ENCODE measurements at regions not wholly inside any gene's neighbourhood (a gene's known extent, or its start where the extent isn't known, plus 50 kb on each side); places are given as distances from the start of the nearest gene placed in this dataset.

DNA sequence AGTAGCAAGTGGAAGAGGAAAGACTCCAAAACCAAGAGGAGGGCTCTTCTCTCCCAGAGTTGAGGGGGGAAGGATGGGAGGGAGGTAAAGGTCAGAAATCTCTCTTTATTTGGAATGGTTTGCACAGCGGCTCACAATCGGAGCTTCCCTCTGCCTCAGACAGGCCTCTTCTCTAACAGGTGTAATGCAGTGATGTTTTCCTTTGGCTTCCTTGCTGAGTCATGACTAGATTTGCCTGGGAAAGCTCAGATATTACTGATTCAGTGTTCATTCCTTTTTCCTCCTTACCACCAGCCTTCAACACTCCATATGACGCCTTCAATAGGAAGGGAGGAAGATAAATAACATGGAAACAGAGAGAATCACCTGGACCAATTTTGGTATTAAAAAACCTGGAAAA, 136.6 kb downstream of the RNF152 start:
- DNase-seq, result no peak

DNA sequence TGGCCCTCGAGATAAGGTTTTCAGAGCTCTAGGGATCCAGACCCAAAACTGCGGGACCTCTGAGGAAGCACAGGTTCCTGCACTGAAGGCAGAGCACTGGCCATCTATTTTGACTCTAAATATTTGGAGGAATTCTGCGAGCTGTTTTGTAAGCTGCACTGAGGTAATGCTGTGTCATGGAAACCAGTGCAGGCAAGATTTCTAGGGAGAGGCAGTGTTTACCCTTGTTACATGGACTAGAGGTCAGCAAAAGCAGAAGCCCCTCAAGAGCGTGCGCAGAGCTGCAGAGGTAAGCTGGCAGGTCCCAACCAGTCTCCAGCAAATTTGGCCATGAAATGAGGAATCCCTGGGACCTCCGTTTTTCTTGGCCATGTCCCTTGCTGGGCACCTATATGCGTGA, 137.3 kb downstream of the RNF152 start:
- DNase-seq, result no peak

- DNase-seq, result no peak
Observed at GRCh38 chr18:61754039-61754583, 138.7 kb downstream of the RNF152 start.

DNA sequence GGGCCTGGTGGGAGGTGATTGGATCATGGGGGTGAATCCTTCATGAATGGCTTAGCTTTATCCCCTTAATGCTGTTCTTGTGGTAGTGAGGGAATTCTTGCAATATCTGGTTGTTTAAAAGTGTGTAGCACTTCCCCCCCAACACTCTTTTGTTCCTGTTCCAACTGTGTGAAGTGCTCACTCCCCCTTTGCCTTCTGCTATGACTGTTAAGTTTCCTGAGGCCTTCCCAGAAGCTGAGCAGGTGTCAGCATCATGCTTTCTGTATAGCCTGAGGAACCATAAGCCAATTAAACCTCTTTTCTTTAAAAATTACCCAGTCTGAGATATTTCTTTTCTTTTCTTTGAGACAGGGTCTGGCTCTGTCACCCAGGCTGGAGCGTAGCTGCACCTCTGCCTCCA, 139.4 kb downstream of the RNF152 start:
- no peak for DNase-seq

DNA sequence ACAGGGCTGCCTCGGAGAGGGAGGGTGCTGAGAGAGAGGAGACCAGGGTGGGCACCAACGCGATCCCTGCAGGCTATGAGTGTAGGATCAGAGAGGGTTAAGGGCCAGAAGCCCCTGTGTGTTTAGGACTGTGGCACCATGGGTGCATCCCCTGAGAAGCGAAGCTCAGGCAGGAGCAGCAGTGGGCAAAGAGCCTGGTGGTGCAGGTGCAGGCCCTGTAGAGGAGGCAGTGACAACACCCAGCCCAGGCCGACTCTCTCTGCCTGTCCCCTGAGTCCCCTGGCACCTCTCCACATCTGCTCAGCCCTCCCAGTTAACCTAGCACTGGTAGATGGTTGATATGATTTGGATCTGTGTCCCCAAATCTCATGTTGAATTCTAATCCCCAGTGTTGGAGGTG, 139.8 kb downstream of the RNF152 start:
- DNase-seq, result no peak

GRCh38 chr18:61750840-61751668, 141.8 kb downstream of the RNF152 start:
- DNase-seq, result no peak

- DNase-seq, result no peak
Observed at GRCh38 chr18:61749546-61749945, 143.3 kb downstream of the RNF152 start.

DNA sequence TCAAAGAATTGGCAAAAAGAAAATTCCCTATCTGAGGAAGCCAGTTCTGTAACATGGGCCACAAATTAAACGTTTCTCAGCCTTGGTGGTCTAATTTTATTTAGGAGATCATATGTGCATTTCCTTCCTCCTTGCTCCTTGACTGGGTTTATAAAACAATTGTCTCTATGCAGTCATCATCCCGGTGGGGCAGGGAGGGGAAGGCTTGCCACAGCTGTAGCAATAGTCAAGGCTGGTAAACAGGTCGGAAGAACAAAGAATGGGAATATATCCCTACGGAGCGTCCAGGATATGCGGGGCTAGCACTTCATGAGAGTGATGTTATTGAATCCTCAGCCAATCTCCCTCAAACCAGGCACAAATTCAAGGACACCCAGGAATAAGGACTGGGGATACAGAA, 143.8 kb downstream of the RNF152 start:
- DNase-seq, result no peak

GRCh38 chr18:61748004-61748403, 144.8 kb downstream of the RNF152 start:
- DNase-seq, result no peak

- no peak for DNase-seq
Observed at GRCh38 chr18:61743775-61744531, 148.9 kb downstream of the RNF152 start.

GRCh38 chr18:61742565-61743429, 150.0 kb downstream of the RNF152 start:
- no peak for DNase-seq

- no peak for DNase-seq
Observed at GRCh38 chr18:61741881-61742454, 150.8 kb downstream of the RNF152 start.

GRCh38 chr18:61738488-61738887, 154.3 kb downstream of the RNF152 start:
- no peak for DNase-seq

- no peak for DNase-seq
Observed at GRCh38 chr18:61738042-61738441, 154.8 kb downstream of the RNF152 start.

DNA sequence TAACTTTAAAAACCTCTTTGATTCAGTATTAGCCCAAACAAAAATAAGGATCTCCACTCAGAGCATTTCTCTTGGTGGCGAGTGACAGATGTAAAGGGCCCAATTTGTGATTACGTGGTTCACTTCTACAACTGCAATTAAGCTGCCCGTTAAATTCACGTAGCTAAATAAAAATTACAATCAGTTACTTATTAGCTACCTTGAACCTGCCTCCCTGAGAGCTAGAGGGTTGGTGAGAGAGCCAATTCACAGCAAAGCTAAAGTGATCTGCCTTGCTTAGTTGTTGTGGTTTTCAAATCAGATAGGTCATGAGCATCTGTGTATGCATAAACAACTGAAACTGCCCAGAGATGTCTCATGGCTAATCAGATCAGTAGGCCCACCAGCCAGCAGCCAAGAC, 156.7 kb downstream of the RNF152 start:
- no peak for DNase-seq

DNA sequence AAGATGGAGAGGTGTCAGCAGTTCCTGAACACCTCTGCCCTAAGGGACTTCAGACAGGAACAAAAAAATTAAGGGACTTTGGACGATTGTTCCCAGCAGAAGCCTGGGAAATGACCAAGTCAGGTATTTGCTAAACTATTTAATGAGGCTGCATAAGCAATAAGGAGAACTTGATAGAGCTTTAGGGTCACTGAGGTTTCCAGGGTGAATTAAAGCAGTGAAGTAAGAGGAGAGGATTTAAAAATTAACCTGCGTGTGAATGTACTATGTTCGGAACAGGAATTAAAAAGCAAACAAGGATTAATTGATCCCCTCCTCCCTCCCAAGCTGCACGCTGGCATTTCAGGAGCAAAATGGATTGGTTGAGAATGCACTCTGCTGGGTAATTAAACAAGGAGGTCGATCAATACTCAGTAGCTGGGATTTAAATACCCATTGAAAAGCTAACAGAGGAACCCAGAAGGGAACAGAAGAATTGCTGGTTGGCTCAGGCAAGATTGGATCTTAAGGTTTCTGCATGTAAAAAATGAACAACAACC, 157.2 kb downstream of the RNF152 start:
- DNase-seq, result no peak

DNA sequence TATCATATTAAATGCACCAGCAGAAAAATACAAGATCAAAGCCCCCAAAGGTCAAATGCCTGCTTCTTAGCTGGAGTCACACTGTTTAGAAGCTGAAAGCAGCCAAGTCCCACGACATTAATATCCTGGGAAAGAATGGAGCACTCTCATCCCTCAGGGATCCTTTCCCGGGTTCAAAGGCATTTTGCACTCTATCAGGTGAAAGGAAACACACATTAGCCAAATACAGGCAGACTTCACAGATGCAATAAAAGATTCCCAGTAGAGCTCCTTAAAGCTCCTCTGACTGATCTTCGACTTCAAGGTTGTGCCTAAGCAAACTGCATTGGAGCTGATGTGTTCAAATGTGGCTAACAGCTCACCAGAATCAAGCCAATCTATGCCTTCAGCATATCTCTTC, 158.4 kb downstream of the RNF152 start:
- DNase-seq, result no peak

DNA sequence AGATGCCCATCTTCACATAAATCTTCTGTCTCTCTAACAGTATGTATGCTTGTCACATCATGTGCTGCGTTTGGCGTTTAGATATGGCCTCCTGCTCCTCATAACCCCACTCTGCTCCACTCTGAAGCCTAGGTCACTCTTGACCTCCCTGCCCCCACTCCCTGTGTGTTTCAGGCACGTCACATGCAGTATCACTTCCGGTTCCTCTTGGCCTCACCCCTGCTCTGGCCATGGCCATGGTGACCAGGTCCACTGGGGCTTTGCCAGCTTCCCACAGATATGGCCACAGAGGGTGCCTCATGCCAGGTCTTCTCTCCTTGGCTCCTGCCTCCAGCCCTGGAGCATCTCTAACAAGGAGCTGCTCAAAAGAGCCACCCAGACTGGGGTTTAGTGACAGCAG, 160.0 kb downstream of the RNF152 start:
- DNase-seq, result no peak

GRCh38 chr18:61731693-61732376, 161.0 kb downstream of the RNF152 start:
- no peak for DNase-seq

GRCh38 chr18:61731178-61731577, 161.6 kb downstream of the RNF152 start:
- no peak for DNase-seq

GRCh38 chr18:61729322-61729721, 163.5 kb downstream of the RNF152 start:
- DNase-seq, result no peak

Data from NCI-H524 treated with DMSO at 0.1 percent for 48 hours (cell line).